H9 (cell line): ENCODE measurements at regions not wholly inside any gene's neighbourhood (a gene's known extent, or its start where the extent isn't known, plus 50 kb on each side); places are given as distances from the start of the nearest gene placed in this dataset.

Source experiments
- DNase-seq: peaks from one replicate; pipeline ENCODE4 v3.0.0-alpha.2; 2017
- H2AFZ ChIP-seq: one replicate; pipeline ENCODE4 v1.6.1; 2013; ENCODE audit warnings: mild to moderate bottlenecking, low read length, control low read depth, moderate library complexity
- H2AK5ac ChIP-seq: 2 replicates; pipeline ENCODE4 v1.6.1; 2013; ENCODE audit warnings: low read length, control low read depth, mixed read lengths; ENCODE audit not compliant: insufficient read length
- H2BK120ac ChIP-seq: one replicate; pipeline ENCODE4 v1.6.1; 2013; ENCODE audit warnings: low read depth, mild to moderate bottlenecking, low read length, control low read depth, inconsistent platforms; ENCODE audit not compliant: poor library complexity, severe bottlenecking
- H2BK12ac ChIP-seq: 2 replicates; pipeline ENCODE4 v1.6.1; 2013; ENCODE audit warnings: low read length, control low read depth, mixed read lengths, low read depth; ENCODE audit not compliant: insufficient read length
- H2BK15ac ChIP-seq: 2 replicates; pipeline ENCODE4 v1.6.1; 2013; ENCODE audit warnings: low read depth, low read length, control low read depth
- H2BK20ac ChIP-seq: one replicate; pipeline ENCODE4 v1.6.1; 2013; ENCODE audit warnings: low read depth, mild to moderate bottlenecking, low read length, control low read depth, inconsistent platforms; ENCODE audit not compliant: poor library complexity, severe bottlenecking
- H2BK5ac ChIP-seq: 2 replicates; pipeline ENCODE4 v1.6.1; 2013; ENCODE audit warnings: low read length, control low read depth, mixed read lengths; ENCODE audit not compliant: insufficient read length
- H3K14ac ChIP-seq: 2 replicates; pipeline ENCODE4 v1.6.1; 2013; ENCODE audit warnings: low read length, control low read depth; ENCODE audit not compliant: insufficient read depth
- H3K18ac ChIP-seq: 2 replicates; pipeline ENCODE4 v1.6.1; 2013; ENCODE audit warnings: low read depth, mild to moderate bottlenecking, mixed read lengths, low read length, control low read depth; ENCODE audit not compliant: insufficient read length
- H3K23ac ChIP-seq: 2 replicates; pipeline ENCODE4 v1.6.1; 2013; ENCODE audit warnings: low read length, control low read depth, mixed read lengths, low read depth; ENCODE audit not compliant: insufficient read length
- H3K23me2 ChIP-seq: 2 replicates; pipeline ENCODE4 v1.6.1; 2013; ENCODE audit warnings: low read depth, mild to moderate bottlenecking, mixed read lengths, low read length, control low read depth; ENCODE audit not compliant: insufficient read length, poor library complexity, severe bottlenecking
- H3K27ac ChIP-seq: 2 replicates; pipeline ENCODE4 v1.5.1; 2013; ENCODE audit warnings: low read length, control low read depth, mixed read lengths, low read depth; ENCODE audit not compliant: insufficient read length
- H3K27me3 ChIP-seq: 2 replicates; pipeline ENCODE4 v1.6.1; 2013; ENCODE audit warnings: low read length, control low read depth, inconsistent platforms; ENCODE audit not compliant: insufficient read depth
- H3K4ac ChIP-seq: 2 replicates; pipeline ENCODE4 v1.6.1; 2013; ENCODE audit warnings: low read depth, mild to moderate bottlenecking, control low read depth, inconsistent platforms, low read length, moderate library complexity
- H3K4me1 ChIP-seq: 2 replicates; pipeline ENCODE4 v1.6.1; 2013; ENCODE audit warnings: low read length, control low read depth, inconsistent platforms; ENCODE audit not compliant: insufficient read depth
- H3K4me2 ChIP-seq: 2 replicates; pipeline ENCODE4 v1.6.1; 2013; ENCODE audit warnings: low read length, control low read depth, mixed read lengths; ENCODE audit not compliant: insufficient read length, insufficient read depth
- H3K56ac ChIP-seq: 2 replicates; pipeline ENCODE4 v1.6.1; 2013; ENCODE audit warnings: low read depth, mild to moderate bottlenecking, mixed read lengths, low read length, control low read depth; ENCODE audit not compliant: insufficient read length
- H3K79me1 ChIP-seq: 2 replicates; pipeline ENCODE4 v1.6.1; 2013; ENCODE audit warnings: low read depth, mild to moderate bottlenecking, moderate library complexity, low read length, control low read depth, inconsistent platforms; ENCODE audit not compliant: insufficient read depth, poor library complexity, severe bottlenecking
- H3K79me2 ChIP-seq: 2 replicates; pipeline ENCODE4 v1.6.1; 2013; ENCODE audit warnings: low read length, control low read depth, inconsistent platforms; ENCODE audit not compliant: insufficient read depth
- H3K9ac ChIP-seq: 2 replicates; pipeline ENCODE4 v1.6.1; 2013; ENCODE audit warnings: low read length, control low read depth, mixed read lengths; ENCODE audit not compliant: insufficient read length; ENCODE audit errors: extremely low read depth
- H3K9me3 ChIP-seq: one replicate; pipeline ENCODE4 v1.6.1; 2013; ENCODE audit warnings: low read depth, low read length, inconsistent platforms; ENCODE audit not compliant: control insufficient read depth
- H3T11ph ChIP-seq: one replicate; pipeline ENCODE4 v1.6.1; 2013; ENCODE audit warnings: mild to moderate bottlenecking, low read length, control low read depth, inconsistent platforms
- H4K20me1 ChIP-seq: one replicate; pipeline ENCODE4 v1.6.1; 2013; ENCODE audit not compliant: control insufficient read depth, insufficient read length, insufficient read depth
- H4K5ac ChIP-seq: 2 replicates; pipeline ENCODE4 v1.6.1; 2013; ENCODE audit warnings: low read depth, mild to moderate bottlenecking, mixed read lengths, low read length, control low read depth; ENCODE audit not compliant: insufficient read length
- H4K8ac ChIP-seq: replicated peaks from 2 replicates; pipeline ENCODE4 v1.6.1; 2013; ENCODE audit warnings: low read length, control low read depth, mixed read lengths, low read depth; ENCODE audit not compliant: insufficient read length
- H4K91ac ChIP-seq: 2 replicates; pipeline ENCODE4 v1.6.1; 2013; ENCODE audit warnings: low read depth, mild to moderate bottlenecking, moderate library complexity, mixed read lengths, low read length, control low read depth; ENCODE audit not compliant: insufficient read length
- H3K27ac Mint-ChIP-seq, 3 experiments: 2 replicates in 2 of 3; 3 replicates in 1 of 3; pipeline ENCODE4 v1.8.0; 2020 to 2021; ENCODE audit warnings: mixed read lengths in 3 of 3, mild to moderate bottlenecking in 1 of 3, moderate library complexity in 1 of 3
- H3K27me3 Mint-ChIP-seq: 2 replicates; pipeline ENCODE4 v1.8.0; 2021; ENCODE audit warnings: low read depth, mild to moderate bottlenecking, moderate library complexity, mixed read lengths
- H3K36me3 Mint-ChIP-seq, 3 experiments: 2 replicates in 2 of 3; 3 replicates in 1 of 3; pipeline ENCODE4 v1.8.0; 2020 to 2021; ENCODE audit warnings: low read depth in 3 of 3, mixed read lengths in 3 of 3; ENCODE audit not compliant: insufficient read depth in 1 of 3
- H3K4me1 Mint-ChIP-seq, 2 experiments: 2 replicates each; pipeline ENCODE4 v1.8.0; 2020; ENCODE audit warnings: mixed read lengths in 2 of 2
- H3K4me3 Mint-ChIP-seq, 2 experiments: 2 replicates in 1 of 2; 3 replicates in 1 of 2; pipeline ENCODE4 v1.8.0; 2020 to 2021; ENCODE audit warnings: mild to moderate bottlenecking in 2 of 2, mixed read lengths in 2 of 2, moderate library complexity in 1 of 2
- H3K9me3 Mint-ChIP-seq, 2 experiments: 2 replicates in 1 of 2; 3 replicates in 1 of 2; pipeline ENCODE4 v1.8.0; 2020; ENCODE audit warnings: mild to moderate bottlenecking in 2 of 2, mixed read lengths in 2 of 2, moderate library complexity in 1 of 2
- WGBS: extraction: QIAGEN DNeasy Blood & Tissue Kit; methylation state at CpG from one replicate; pipeline ENCODE4 v1.1.7; 2013; ENCODE audit warnings: missing lambda C conversion rate, low lambda C conversion rate, mixed read lengths; ENCODE audit not compliant: insufficient read length; ENCODE audit errors: extremely low coverage; 5-methylcytosine and 5-hydroxymethylcytosine counted together
- TF ChIP-seq, protein P1 (sequence below): fragments of 200-600 bp; sonication (generic); conservative IDR thresholded peaks from 3 replicates; pipeline ENCODE4 v1.8.0; 2021; ENCODE audit warnings: antibody characterized with exemption, mild to moderate bottlenecking

GRCh38 chr10:78349911-78350663, 316.4 kb downstream of the RPS24 start:
- H4K20me1 ChIP-seq: no peaks in the 10 kb centered on the region
- no peak overlapping the region for H4K5ac ChIP-seq
- H3K9me3 ChIP-seq: no peaks in the 10 kb centered on the region
- Mint-ChIP-seq H3K4me1 (peaks cover 4 to 5% of the 10 kb centered on the region in 2 experiments; a peak in 3 of 4 replicates), H3K4me3 (no peak overlapping the region), H3K27me3 (peaks cover 6% of the 10 kb centered on the region), H3K27ac (no peak overlapping the region), H3K36me3 (peaks cover 0 to 7% (median 5%) of the 10 kb centered on the region in 3 experiments; a peak in 4 of 7 replicates), H3K9me3 (peaks cover 13 to 20% of the 10 kb centered on the region in 2 experiments)
- H3K4me1 ChIP-seq: no peaks in the 10 kb centered on the region
- no peak overlapping the region for H3K4me2 ChIP-seq
- no peak overlapping the region for H3K23ac ChIP-seq
- no CpG with 5 or more reads among the region's 2 CpGs for whole genome bisulfite sequencing
- no peak for DNase-seq
- H3K56ac ChIP-seq: no peak overlapping the region
- no peak overlapping the region for H3K9ac ChIP-seq
- H3K4ac ChIP-seq: no peak overlapping the region
- no peaks in the 10 kb centered on the region for H3K27me3 ChIP-seq
- no peak overlapping the region for H2BK12ac ChIP-seq
- H3T11ph ChIP-seq: no peak overlapping the region
- H4K91ac ChIP-seq: no peak overlapping the region
- no peak overlapping the region for H2AFZ ChIP-seq
- no peak overlapping the region for H2BK20ac ChIP-seq
- no peaks in the 10 kb centered on the region for H3K23me2 ChIP-seq
- no peak overlapping the region for H3K18ac ChIP-seq
- no peak overlapping the region for H2AK5ac ChIP-seq
- H2BK120ac ChIP-seq: no peak overlapping the region
- H3K79me1 ChIP-seq: no peaks in the 10 kb centered on the region
- no peak overlapping the region for H2BK15ac ChIP-seq
- TF ChIP-seq, protein P1, sequence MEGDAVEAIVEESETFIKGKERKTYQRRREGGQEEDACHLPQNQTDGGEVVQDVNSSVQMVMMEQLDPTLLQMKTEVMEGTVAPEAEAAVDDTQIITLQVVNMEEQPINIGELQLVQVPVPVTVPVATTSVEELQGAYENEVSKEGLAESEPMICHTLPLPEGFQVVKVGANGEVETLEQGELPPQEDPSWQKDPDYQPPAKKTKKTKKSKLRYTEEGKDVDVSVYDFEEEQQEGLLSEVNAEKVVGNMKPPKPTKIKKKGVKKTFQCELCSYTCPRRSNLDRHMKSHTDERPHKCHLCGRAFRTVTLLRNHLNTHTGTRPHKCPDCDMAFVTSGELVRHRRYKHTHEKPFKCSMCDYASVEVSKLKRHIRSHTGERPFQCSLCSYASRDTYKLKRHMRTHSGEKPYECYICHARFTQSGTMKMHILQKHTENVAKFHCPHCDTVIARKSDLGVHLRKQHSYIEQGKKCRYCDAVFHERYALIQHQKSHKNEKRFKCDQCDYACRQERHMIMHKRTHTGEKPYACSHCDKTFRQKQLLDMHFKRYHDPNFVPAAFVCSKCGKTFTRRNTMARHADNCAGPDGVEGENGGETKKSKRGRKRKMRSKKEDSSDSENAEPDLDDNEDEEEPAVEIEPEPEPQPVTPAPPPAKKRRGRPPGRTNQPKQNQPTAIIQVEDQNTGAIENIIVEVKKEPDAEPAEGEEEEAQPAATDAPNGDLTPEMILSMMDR: no peak
- no peak overlapping the region for H3K27ac ChIP-seq
- no peaks in the 10 kb centered on the region for H3K79me2 ChIP-seq
- H4K8ac ChIP-seq: no peak overlapping the region
- no peak overlapping the region for H3K14ac ChIP-seq
- no peak overlapping the region for H2BK5ac ChIP-seq
